Esophagus muscularis mucosa (tissue), 4 donors: ENCODE measurements at regions not wholly inside any gene's neighbourhood (a gene's known extent, or its start where the extent isn't known, plus 50 kb on each side); places are given as distances from the start of the nearest gene placed in this dataset.

ENCODE experiments used
- DNase-seq: peaks from one replicate; pipeline ENCODE4 v3.0.0-alpha.2; 2017; ENCODE audit errors: extremely low spot score
- H3K27ac ChIP-seq, 4 donors: fragments of 200-600 bp; sonication (generic); replicated peaks in 1 of 4; 1 replicate in 3 of 4; 2 replicates in 1 of 4; pipeline ENCODE4 v1.5.1; 2016 to 2019; ENCODE audit warnings: mild to moderate bottlenecking in 1 of 4
- H3K27me3 ChIP-seq, 4 donors: fragments of 200-600 bp; sonication (generic); one replicate each; pipeline versions ENCODE4 v1.5.1 to v1.6.0; 2016 to 2019
- H3K36me3 ChIP-seq, 4 donors: fragments of 200-600 bp; sonication (generic); one replicate each; pipeline ENCODE4 v1.5.1; 2016 to 2019
- H3K4me1 ChIP-seq, 4 donors: fragments of 200-600 bp; sonication (generic); one replicate each; pipeline ENCODE4 v1.5.1; 2016 to 2019
- H3K4me3 ChIP-seq, 4 donors: fragments of 200-600 bp; sonication (generic); 1 replicate in 2 of 4; 2 replicates in 2 of 4; pipeline ENCODE4 v1.5.1; 2016 to 2019; ENCODE audit warnings: mild to moderate bottlenecking in 4 of 4, moderate library complexity in 1 of 4
- H3K9me3 ChIP-seq, 4 donors: fragments of 200-600 bp; sonication (generic); 1 replicate in 3 of 4; 2 replicates in 1 of 4; pipeline ENCODE4 v1.5.1; 2016 to 2019
- EP300 ChIP-seq: sonication (generic); formaldehyde crosslinking; IDR thresholded peaks from one replicate; pipeline ENCODE4 v1.6.1; 2017; ENCODE audit warnings: antibody characterized with exemption
- POLR2A ChIP-seq: fragments of 450-650 bp; IDR thresholded peaks from one replicate; pipeline ENCODE4 v1.6.1; 2017; ENCODE audit warnings: antibody characterized with exemption, moderate library complexity, mild to moderate bottlenecking, low read depth
- POLR2AphosphoS5 ChIP-seq, 2 donors: sonication (generic); formaldehyde crosslinking; IDR thresholded peaks; one replicate each; pipeline ENCODE4 v1.6.1; 2017; ENCODE audit warnings: antibody characterized with exemption in 2 of 2
- WGBS: methylation state at CpG from one replicate; pipeline ENCODE4 v1.1.5; 2018; 5-methylcytosine and 5-hydroxymethylcytosine counted together
- intact Hi-C: fragments of 100-400 bp; cut with DNase I; formaldehyde crosslinking; loops from one replicate; pipeline ENCODE4 v1.15.1; 2023
- TF ChIP-seq, protein P1 (sequence below), 3 experiments: fragments of 200-600 bp in 2 of 3; fragments of 450-650 bp in 1 of 3; sonication (generic) in 2 of 3; IDR thresholded peaks; one replicate each; pipeline ENCODE4 v1.5.1; 2017 to 2019; ENCODE audit warnings: antibody characterized with exemption in 3 of 3, mild to moderate bottlenecking in 2 of 3, moderate library complexity in 1 of 3

DNA sequence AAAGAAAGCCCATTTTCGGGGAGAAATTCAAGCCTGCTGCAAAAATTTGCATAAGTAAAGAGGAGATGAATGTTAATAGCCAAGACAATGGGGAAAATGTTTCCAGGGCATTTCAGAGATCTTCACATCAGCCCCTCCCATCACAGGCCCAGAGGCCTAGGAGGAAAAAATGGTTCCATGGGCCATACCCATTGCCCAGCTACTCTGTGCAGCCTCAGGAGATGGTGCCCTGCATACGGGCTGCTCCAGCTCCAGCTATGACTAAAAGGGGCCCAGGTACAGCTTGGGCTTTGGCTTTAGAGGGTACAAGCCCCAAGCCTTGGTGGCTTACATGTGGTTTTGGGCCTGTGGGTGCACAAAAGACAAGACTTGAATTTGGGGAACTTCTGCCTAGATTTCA, 168.0 kb upstream of the DIPK2B start:
- Histone ChIP-seq H3K9me3 (peaks cover 0 to 26% (median 0%) of the 10 kb centered on the region in 4 donors), H3K4me3 (no peak overlapping the region), H3K27me3 (no peaks in the 10 kb centered on the region), H3K27ac (no peak overlapping the region), H3K4me1 (no peaks in the 10 kb centered on the region), H3K36me3 (no peaks in the 10 kb centered on the region)
- TF ChIP-seq EP300: no peak
- TF ChIP-seq POLR2AphosphoS5 (IDR thresholded peaks at IDR 0.05): no peak
- TF ChIP-seq, protein P1, sequence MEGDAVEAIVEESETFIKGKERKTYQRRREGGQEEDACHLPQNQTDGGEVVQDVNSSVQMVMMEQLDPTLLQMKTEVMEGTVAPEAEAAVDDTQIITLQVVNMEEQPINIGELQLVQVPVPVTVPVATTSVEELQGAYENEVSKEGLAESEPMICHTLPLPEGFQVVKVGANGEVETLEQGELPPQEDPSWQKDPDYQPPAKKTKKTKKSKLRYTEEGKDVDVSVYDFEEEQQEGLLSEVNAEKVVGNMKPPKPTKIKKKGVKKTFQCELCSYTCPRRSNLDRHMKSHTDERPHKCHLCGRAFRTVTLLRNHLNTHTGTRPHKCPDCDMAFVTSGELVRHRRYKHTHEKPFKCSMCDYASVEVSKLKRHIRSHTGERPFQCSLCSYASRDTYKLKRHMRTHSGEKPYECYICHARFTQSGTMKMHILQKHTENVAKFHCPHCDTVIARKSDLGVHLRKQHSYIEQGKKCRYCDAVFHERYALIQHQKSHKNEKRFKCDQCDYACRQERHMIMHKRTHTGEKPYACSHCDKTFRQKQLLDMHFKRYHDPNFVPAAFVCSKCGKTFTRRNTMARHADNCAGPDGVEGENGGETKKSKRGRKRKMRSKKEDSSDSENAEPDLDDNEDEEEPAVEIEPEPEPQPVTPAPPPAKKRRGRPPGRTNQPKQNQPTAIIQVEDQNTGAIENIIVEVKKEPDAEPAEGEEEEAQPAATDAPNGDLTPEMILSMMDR (IDR thresholded peaks at IDR 0.05): no peak
- no peak for TF ChIP-seq POLR2A
- intact Hi-C loops: no loop called here
- WGBS: 84% methylated on average over 2 of the region's 2 CpGs
- DNase-seq: no peak

DNA sequence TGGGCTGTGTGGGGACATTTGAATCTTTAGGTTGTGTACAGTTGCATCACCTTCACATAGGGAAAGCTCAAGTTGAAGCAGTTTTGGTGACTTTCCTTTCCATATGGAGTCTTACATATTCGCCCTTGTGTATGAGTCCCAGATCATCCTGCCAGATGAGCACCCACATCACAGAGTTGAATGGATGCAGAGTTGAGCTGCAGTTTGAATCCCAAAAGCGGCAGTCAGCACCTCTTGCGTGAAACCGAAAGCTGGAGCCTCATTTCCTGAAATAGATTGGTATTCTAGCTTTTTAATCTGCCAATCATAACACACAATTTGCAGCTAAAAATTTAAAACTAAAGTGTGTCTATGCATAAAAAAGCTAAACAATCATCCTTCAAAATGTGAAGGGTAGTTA, 162.9 kb upstream of the DIPK2B start:
- TF ChIP-seq POLR2A (no peak), POLR2AphosphoS5 (IDR thresholded peaks at IDR 0.05) (no peak), EP300 (no peak)
- TF ChIP-seq, protein P1 (IDR thresholded peaks at IDR 0.05): no peak
- 92% methylated on average over 4 of the region's 4 CpGs for WGBS

DNA sequence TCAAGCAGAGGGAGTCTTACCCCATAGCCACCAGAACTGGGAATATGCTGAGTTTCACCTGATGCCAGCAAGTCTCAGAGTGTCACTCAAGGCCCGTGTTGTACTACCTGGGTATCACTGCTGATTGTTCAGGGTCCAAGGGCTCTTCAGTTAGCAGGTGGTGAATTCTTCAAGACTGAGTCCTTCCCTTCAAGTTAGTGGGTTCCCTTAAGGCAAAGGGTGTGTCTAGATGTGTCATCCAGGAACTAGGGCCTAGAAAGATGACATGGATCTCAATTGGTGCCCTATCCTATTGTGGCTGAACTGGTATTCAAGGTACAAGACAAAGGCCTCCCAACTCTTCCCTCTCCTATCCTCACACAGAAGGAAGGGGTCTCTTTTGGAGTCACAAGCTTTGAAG, 159.9 kb upstream of the DIPK2B start:
- no peak overlapping the region for H3K4me3 ChIP-seq
- no peak for DNase-seq
- H3K4me1 ChIP-seq: no peaks in the 10 kb centered on the region
- H3K9me3 ChIP-seq: peaks cover 0 to 10% (median 0%) of the 10 kb centered on the region in 4 donors
- 100% methylated on average over 1 of the region's 1 CpG for WGBS
- intact Hi-C loops: no loop called here
- no peaks in the 10 kb centered on the region for H3K27me3 ChIP-seq
- H3K27ac ChIP-seq: no peak overlapping the region
- H3K36me3 ChIP-seq: no peaks in the 10 kb centered on the region
- TF ChIP-seq POLR2A: no peak
- TF ChIP-seq, protein P1 (IDR thresholded peaks at IDR 0.05): no peak
- TF ChIP-seq POLR2AphosphoS5 (IDR thresholded peaks at IDR 0.05): no peak
- no peak for TF ChIP-seq EP300

More for the DNA sequence above, 162.9 kb upstream of the DIPK2B start:
- H3K27ac ChIP-seq: no peak overlapping the region
- H3K27me3 ChIP-seq: no peaks in the 10 kb centered on the region
- H3K4me1 ChIP-seq: no peaks in the 10 kb centered on the region
- H3K36me3 ChIP-seq: no peaks in the 10 kb centered on the region
- intact Hi-C loops: no loop called here
- peaks cover 0 to 7% (median 0%) of the 10 kb centered on the region in 4 donors for H3K9me3 ChIP-seq
- no peak overlapping the region for H3K4me3 ChIP-seq
- no peak for DNase-seq

DNA sequence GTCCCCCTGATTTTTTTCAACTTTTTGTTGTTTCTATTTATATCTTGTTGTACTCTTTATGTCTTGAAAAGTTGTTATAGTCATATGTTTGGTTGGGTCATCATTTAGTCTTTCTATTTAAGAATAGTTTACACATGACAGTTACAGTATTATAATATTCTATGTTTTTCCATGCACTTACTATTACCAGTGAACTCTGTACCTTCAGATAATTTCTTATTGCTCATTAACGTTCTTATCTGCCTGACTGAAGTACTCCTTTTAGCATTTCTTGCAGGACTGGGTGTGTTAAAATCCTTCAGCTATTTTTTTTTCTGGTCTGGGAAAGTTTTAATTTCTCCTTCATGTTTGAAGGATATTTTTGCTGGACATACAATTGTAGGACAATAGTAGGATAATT, 157.7 kb upstream of the DIPK2B start:
- H3K4me1 ChIP-seq: no peaks in the 10 kb centered on the region
- H3K9me3 ChIP-seq: peaks cover 0 to 10% (median 0%) of the 10 kb centered on the region in 4 donors
- no peak overlapping the region for H3K4me3 ChIP-seq
- H3K36me3 ChIP-seq: no peaks in the 10 kb centered on the region
- intact Hi-C loops: no loop called here
- no peaks in the 10 kb centered on the region for H3K27me3 ChIP-seq
- no peak for DNase-seq
- no peak overlapping the region for H3K27ac ChIP-seq
- WGBS: 39% methylated on average over 1 of the region's 1 CpG
- no peak for TF ChIP-seq POLR2A
- TF ChIP-seq POLR2AphosphoS5 (IDR thresholded peaks at IDR 0.05): no peak
- no peak for TF ChIP-seq EP300
- TF ChIP-seq, protein P1 (IDR thresholded peaks at IDR 0.05): no peak

DNA sequence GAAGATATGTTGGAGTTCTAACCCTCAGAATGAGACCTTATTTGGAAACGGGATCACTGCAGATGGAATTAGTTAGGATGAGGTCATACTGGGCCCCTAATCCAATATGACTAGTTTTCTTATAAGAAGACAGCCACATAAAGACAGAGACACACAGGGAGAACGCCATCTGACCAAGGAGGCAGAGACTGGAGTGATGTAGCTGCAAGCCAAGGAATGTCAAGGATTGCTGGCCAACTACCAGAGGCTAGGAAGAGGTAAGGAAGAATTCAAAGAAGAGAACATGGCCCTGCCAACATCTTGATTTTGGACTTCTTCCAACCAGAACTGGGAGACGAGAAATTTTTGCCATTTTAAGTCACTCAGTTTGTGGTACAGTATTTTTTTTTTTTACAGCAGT, 152.8 kb upstream of the DIPK2B start:
- H3K27me3 ChIP-seq: no peaks in the 10 kb centered on the region
- 46% methylated on average over 3 of the region's 3 CpGs for WGBS
- peaks cover 0 to 21% (median 11%) of the 10 kb centered on the region in 4 donors for H3K4me1 ChIP-seq
- H3K9me3 ChIP-seq: peaks cover 0 to 14% (median 0%) of the 10 kb centered on the region in 4 donors
- TF ChIP-seq, protein P1 (IDR thresholded peaks at IDR 0.05): no peak
- TF ChIP-seq EP300 (no peak), POLR2AphosphoS5 (IDR thresholded peaks at IDR 0.05) (no peak), POLR2A (no peak)
- no peak for DNase-seq
- intact Hi-C loops: no loop called here
- H3K36me3 ChIP-seq: no peaks in the 10 kb centered on the region
- H3K4me3 ChIP-seq: no peak overlapping the region
- H3K27ac ChIP-seq: no peak overlapping the region
